Heart left ventricle (tissue), 16 donors: ENCODE measurements at regions not wholly inside any gene's neighbourhood (a gene's known extent, or its start where the extent isn't known, plus 50 kb on each side); places are given as distances from the start of the nearest gene placed in this dataset.

Source experiments
- ATAC-seq, 4 donors: fragments of 200-7000 bp; cut with Tn5 transposase; one replicate each; pipeline ENCODE4 v1.9.1; 2020 to 2022; ENCODE audit warnings: moderate library complexity in 4 of 4, mild to moderate bottlenecking in 3 of 4, moderate number of reproducible peaks in 1 of 4
- DNase-seq, 5 donors: peaks; one replicate each; pipeline ENCODE4 v3.0.0-alpha.2; 2020
- H3K27ac ChIP-seq, 12 donors: fragments of 200-600 bp; sonication (generic) in 4 of 12; one replicate each; pipeline versions ENCODE4 v1.5.0 to v1.8.0; 2016 to 2022; ENCODE audit warnings: mild to moderate bottlenecking in 2 of 12
- H3K27me3 ChIP-seq, 9 donors: fragments of 200-600 bp; sonication (generic) in 2 of 9; one replicate each; pipeline versions ENCODE4 v1.5.1 to v1.8.0; 2016 to 2022; ENCODE audit warnings: mild to moderate bottlenecking in 3 of 9
- H3K36me3 ChIP-seq, 9 donors: fragments of 200-600 bp; sonication (generic) in 2 of 9; one replicate each; pipeline versions ENCODE4 v1.5.0 to v1.8.0; 2018 to 2022; ENCODE audit warnings: mild to moderate bottlenecking in 2 of 9
- H3K4me1 ChIP-seq, 12 donors: fragments of 200-600 bp; sonication (generic) in 4 of 12; one replicate each; pipeline versions ENCODE4 v1.5.0 to v1.8.0; 2016 to 2022; ENCODE audit warnings: mild to moderate bottlenecking in 3 of 12
- H3K4me3 ChIP-seq, 12 donors: fragments of 200-600 bp; sonication (generic) in 4 of 12; one replicate each; pipeline versions ENCODE4 v1.5.0 to v1.8.0; 2017 to 2022; ENCODE audit warnings: mild to moderate bottlenecking in 9 of 12, moderate library complexity in 4 of 12
- H3K9me3 ChIP-seq, 12 donors: fragments of 200-600 bp; sonication (generic) in 4 of 12; one replicate each; pipeline versions ENCODE4 v1.5.0 to v1.8.0; 2016 to 2022; ENCODE audit warnings: mild to moderate bottlenecking in 1 of 12
- POLR2A ChIP-seq, 2 donors: fragments of 450-650 bp; IDR thresholded peaks; one replicate each; pipeline ENCODE4 v1.6.1; 2017; ENCODE audit warnings: antibody characterized with exemption in 2 of 2, mild to moderate bottlenecking in 2 of 2, moderate library complexity in 2 of 2
- WGBS, 4 donors: extraction: QIAGEN DNeasy Blood & Tissue Kit in 2 of 4; methylation state at CpG; one replicate each; pipeline versions ENCODE4 v1.1.5 to v1.1.7; 2013 to 2018; 5-methylcytosine and 5-hydroxymethylcytosine counted together
- intact Hi-C, 10 donors: fragments of 100-400 bp; cut with DNase I; formaldehyde crosslinking; loops; one replicate each; pipeline versions ENCODE4 v1.11.1 to v1.14.2; 2022
- TF ChIP-seq, protein P1 (sequence below), 12 donors: fragments of 200-600 bp; sonication (generic) in 4 of 12; IDR thresholded peaks; one replicate each; pipeline versions ENCODE4 v1.5.0 to v1.8.0; 2018 to 2022; ENCODE audit warnings: antibody characterized with exemption in 12 of 12, mild to moderate bottlenecking in 5 of 12
- donor health status: ischemic (EF 13 %, LVEDD 7.1; RV severe dilation, severe dysfunction).
- donor health status: healthy with polysubstance abuse.
- donor health status: DM: no; HTN: yes; CAD: no.
- donor health status: DM: no; HTN: no; CAD: no.
- donor health status: ischemic (EF 25% LVEDD 6.9; RV normal size, moderate dysfunction).
- donor health status: ischemic (EF 25% LVEDD 5.7; RV mildly dilated, moderate dysfunction).
- donor health status: healthy.
- donor health status: DM: yes; HTN: yes; CAD: no.
- donor health status: ischemic (EF 35%, LVEDD 5.7; RV mildly dilated, moderate dysfunction).
- donor health status: nonischemic (EF 11% LVEDD 7.7; RV severe dilation, severe dysfunction).
- donor health status: DM: yes; HTN: yes; CAD: no.
- donor health status: PGD.
- donor health status: ischemic (EF 29% LVEDD 5.4; RV normal size, mild dysfunction).
- donor health status: nonischemic (EF 23%, LVEDD 6.1; RV moderate dilation, normal function).

DNA sequence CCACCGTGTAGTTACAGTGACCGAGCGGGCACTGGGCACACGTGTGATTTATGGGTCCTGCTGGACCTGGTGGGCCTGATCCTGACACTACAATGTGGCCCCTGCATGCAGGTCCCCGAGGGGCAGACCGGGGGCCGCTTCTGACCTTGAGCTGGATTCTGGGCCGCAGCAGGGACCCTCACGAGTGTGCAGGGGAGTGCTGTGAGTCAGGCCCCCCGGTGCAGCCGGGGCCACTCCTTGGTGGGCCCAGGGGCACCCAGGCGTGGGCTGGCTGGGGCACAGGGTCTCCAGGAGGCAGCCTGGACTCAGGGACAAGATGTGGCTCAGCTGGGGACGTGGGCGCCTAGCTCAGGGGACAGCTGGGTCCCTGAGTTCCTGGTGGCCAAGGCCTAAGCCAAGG is 77.5 kb upstream of the TTC34 start:
- H3K9me3 ChIP-seq = no peaks in the 10 kb centered on the region
- no peak overlapping the region for H3K27ac ChIP-seq
- intact Hi-C loops = loop anchor here in 4 of 10 donors (5.0 to 10.0 kb wide), 2 partner anchors 543 to 546 kb away; no protein-coding TSS in a partner anchor
- H3K4me1 ChIP-seq = peaks cover 0 to 7% (median 0%) of the 10 kb centered on the region in 12 donors
- TF ChIP-seq, protein P1, sequence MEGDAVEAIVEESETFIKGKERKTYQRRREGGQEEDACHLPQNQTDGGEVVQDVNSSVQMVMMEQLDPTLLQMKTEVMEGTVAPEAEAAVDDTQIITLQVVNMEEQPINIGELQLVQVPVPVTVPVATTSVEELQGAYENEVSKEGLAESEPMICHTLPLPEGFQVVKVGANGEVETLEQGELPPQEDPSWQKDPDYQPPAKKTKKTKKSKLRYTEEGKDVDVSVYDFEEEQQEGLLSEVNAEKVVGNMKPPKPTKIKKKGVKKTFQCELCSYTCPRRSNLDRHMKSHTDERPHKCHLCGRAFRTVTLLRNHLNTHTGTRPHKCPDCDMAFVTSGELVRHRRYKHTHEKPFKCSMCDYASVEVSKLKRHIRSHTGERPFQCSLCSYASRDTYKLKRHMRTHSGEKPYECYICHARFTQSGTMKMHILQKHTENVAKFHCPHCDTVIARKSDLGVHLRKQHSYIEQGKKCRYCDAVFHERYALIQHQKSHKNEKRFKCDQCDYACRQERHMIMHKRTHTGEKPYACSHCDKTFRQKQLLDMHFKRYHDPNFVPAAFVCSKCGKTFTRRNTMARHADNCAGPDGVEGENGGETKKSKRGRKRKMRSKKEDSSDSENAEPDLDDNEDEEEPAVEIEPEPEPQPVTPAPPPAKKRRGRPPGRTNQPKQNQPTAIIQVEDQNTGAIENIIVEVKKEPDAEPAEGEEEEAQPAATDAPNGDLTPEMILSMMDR (IDR thresholded peaks at IDR 0.05) = no peak
- no peak for TF ChIP-seq POLR2A (IDR thresholded peaks at IDR 0.05)
- DNase-seq (no peak), ATAC-seq (no peak)
- 78 to 91% (median 85%) methylated on average over 4 to 14 of the region's 14 CpGs for WGBS, 4 donors
- H3K4me3 ChIP-seq = no peak overlapping the region
- H3K27me3 ChIP-seq = peaks cover 0 to 22% (median 2%) of the 10 kb centered on the region in 9 donors
- H3K36me3 ChIP-seq = no peaks in the 10 kb centered on the region

- Histone ChIP-seq H3K9me3 (no peaks in the 10 kb centered on the region), H3K27me3 (peaks cover 0 to 17% (median 2%) of the 10 kb centered on the region in 9 donors), H3K4me1 (peaks cover 0 to 6% (median 0%) of the 10 kb centered on the region in 12 donors), H3K36me3 (no peaks in the 10 kb centered on the region), H3K4me3 (no peak overlapping the region), H3K27ac (no peak overlapping the region)
- TF ChIP-seq, protein P1 (IDR thresholded peaks at IDR 0.05) = no peak
- TF ChIP-seq POLR2A (IDR thresholded peaks at IDR 0.05) = no peak
- no peak for DNase-seq
- no peak for ATAC-seq
- intact Hi-C loops = loop anchor here in 4 of 10 donors (5.0 to 10.0 kb wide), 2 partner anchors 543 to 545 kb away; no protein-coding TSS in a partner anchor
- WGBS, 4 donors = 70 to 87% (median 81%) methylated on average over 7 to 18 of the region's 18 CpGs
Observed at GRCh38 chr1:2879591-2879990, 78.1 kb upstream of the TTC34 start.

DNA sequence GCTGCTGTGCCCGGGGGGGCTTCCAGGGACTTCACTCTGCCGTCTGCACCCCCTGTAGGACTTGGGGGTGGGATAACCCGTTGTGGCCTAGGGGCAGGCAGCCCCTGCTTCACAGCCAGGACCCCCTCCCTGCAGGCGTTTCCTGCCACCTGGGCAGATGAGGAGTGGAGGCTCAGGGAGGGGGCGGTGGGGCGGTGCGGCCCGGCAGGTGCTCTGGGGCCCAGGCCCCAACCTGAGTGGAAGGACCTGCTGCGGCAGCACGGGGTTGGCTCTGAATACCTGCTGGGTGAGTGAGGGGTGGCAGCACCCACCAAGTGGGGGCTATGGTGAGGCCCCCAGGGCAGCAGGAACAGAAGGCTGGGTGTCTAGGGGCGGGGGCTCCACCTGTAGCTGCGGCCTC is 78.6 kb upstream of the TTC34 start:
- no peaks in the 10 kb centered on the region for H3K36me3 ChIP-seq
- no peak overlapping the region for H3K4me3 ChIP-seq
- no peak for DNase-seq
- intact Hi-C loops = loop anchor here in 1 of 10 donors (5.0 kb wide), 1 partner anchor 537 kb away; no protein-coding TSS in a partner anchor
- H3K27ac ChIP-seq = no peak overlapping the region
- no peak for ATAC-seq
- no peaks in the 10 kb centered on the region for H3K9me3 ChIP-seq
- peaks cover 0 to 13% (median 0%) of the 10 kb centered on the region in 9 donors for H3K27me3 ChIP-seq
- TF ChIP-seq, protein P1 (IDR thresholded peaks at IDR 0.05) = no peak
- no peak for TF ChIP-seq POLR2A (IDR thresholded peaks at IDR 0.05)
- H3K4me1 ChIP-seq = peaks cover 0 to 5% (median 0%) of the 10 kb centered on the region in 12 donors
- 79 to 89% (median 80%) methylated on average over 3 to 12 of the region's 12 CpGs for WGBS, 4 donors

- intact Hi-C loops = loop anchor here in 1 of 10 donors (5.0 kb wide), 1 partner anchor 536 kb away; no protein-coding TSS in a partner anchor
- ATAC-seq (no peak), DNase-seq (no peak)
- WGBS, 4 donors = 88% methylated on average over 13 to 15 of the region's 15 CpGs
- H3K4me3 ChIP-seq = no peak overlapping the region
- H3K4me1 ChIP-seq = peaks cover 0 to 1% (median 0%) of the 10 kb centered on the region in 12 donors
- H3K27ac ChIP-seq = no peak overlapping the region
- H3K27me3 ChIP-seq = peaks cover 0 to 13% (median 0%) of the 10 kb centered on the region in 9 donors
- no peaks in the 10 kb centered on the region for H3K36me3 ChIP-seq
- no peak for TF ChIP-seq POLR2A (IDR thresholded peaks at IDR 0.05)
- TF ChIP-seq, protein P1 (IDR thresholded peaks at IDR 0.05) = no peak
- H3K9me3 ChIP-seq = no peaks in the 10 kb centered on the region
Observed at GRCh38 chr1:2880812-2881295, 79.4 kb upstream of the TTC34 start.
